Activated naive CD8-positive, alpha-beta T cell treated with anti-CD3 and anti-CD28 coated beads for 36 hours (primary cell): ENCODE measurements at regions not wholly inside any gene's neighbourhood (a gene's known extent, or its start where the extent isn't known, plus 50 kb on each side); places are given as distances from the start of the nearest gene placed in this dataset.

Experiments
- DNase-seq: peaks from one replicate; pipeline ENCODE4 v3.0.0; 2021
- H3K27ac Mint-ChIP-seq: one replicate; pipeline ENCODE4 v1.8.0; 2022; ENCODE audit warnings: mild to moderate bottlenecking, moderate library complexity, mixed read lengths
- H3K27me3 Mint-ChIP-seq: one replicate; pipeline ENCODE4 v1.8.0; 2022; ENCODE audit warnings: mild to moderate bottlenecking, mixed read lengths
- H3K36me3 Mint-ChIP-seq: one replicate; pipeline ENCODE4 v1.8.0; 2021; ENCODE audit warnings: mild to moderate bottlenecking, mixed read lengths
- H3K4me1 Mint-ChIP-seq: one replicate; pipeline ENCODE4 v1.8.0; 2021; ENCODE audit warnings: mixed read lengths
- H3K4me3 Mint-ChIP-seq: one replicate; pipeline ENCODE4 v1.8.0; 2022; ENCODE audit warnings: mild to moderate bottlenecking, moderate library complexity, mixed read lengths
- H3K9me3 Mint-ChIP-seq: one replicate; pipeline ENCODE4 v1.8.0; 2022; ENCODE audit warnings: mixed read lengths

- DNase-seq, result no peak
- no peak overlapping the region for H3K4me3 Mint-ChIP-seq
- H3K27ac Mint-ChIP-seq, result no peak overlapping the region
- H3K4me1 Mint-ChIP-seq, result no peaks in the 10 kb centered on the region
- H3K36me3 Mint-ChIP-seq, result no peaks in the 10 kb centered on the region
- peaks cover 5% of the 10 kb centered on the region for H3K9me3 Mint-ChIP-seq
- no peaks in the 10 kb centered on the region for H3K27me3 Mint-ChIP-seq
Measured at GRCh38 chr3:168395551-168395950, 299.8 kb upstream of the GOLIM4 start.

- no peak for DNase-seq
- H3K4me1 Mint-ChIP-seq, result no peaks in the 10 kb centered on the region
- H3K9me3 Mint-ChIP-seq, result peaks cover 5% of the 10 kb centered on the region
- no peaks in the 10 kb centered on the region for H3K36me3 Mint-ChIP-seq
- H3K27ac Mint-ChIP-seq, result no peak overlapping the region
- H3K27me3 Mint-ChIP-seq, result no peaks in the 10 kb centered on the region
- H3K4me3 Mint-ChIP-seq, result no peak overlapping the region
Measured at GRCh38 chr3:168394439-168394838, 298.7 kb upstream of the GOLIM4 start.

GRCh38 chr3:168386301-168386700 lies 290.6 kb upstream of the GOLIM4 start:
- Mint-ChIP-seq H3K27me3 (no peaks in the 10 kb centered on the region), H3K36me3 (no peaks in the 10 kb centered on the region), H3K27ac (no peak overlapping the region), H3K4me1 (no peaks in the 10 kb centered on the region), H3K9me3 (peaks cover 8% of the 10 kb centered on the region), H3K4me3 (no peak overlapping the region)
- no peak for DNase-seq

DNA sequence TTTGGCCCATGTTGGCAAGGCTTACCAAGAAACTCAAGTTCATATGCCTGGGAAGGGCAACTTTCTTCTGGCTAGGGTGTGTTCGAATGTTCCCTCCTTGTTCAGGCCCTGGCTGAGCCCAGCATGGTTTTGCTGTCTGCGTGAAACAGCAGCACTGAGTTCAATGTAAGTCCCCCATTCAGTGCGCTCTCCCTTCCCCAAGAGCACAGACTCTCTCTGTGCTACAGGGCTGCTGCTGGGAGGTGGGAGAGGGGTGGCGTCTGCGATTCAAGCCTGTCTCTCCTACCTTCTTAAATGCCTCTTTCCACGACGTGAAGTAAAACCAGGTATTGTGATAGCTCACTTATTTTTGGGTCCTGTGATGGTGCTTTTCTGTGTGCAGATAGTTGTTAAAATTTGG lies 289.3 kb upstream of the GOLIM4 start:
- no peaks in the 10 kb centered on the region for H3K36me3 Mint-ChIP-seq
- H3K4me3 Mint-ChIP-seq, result no peak overlapping the region
- no peak overlapping the region for H3K27ac Mint-ChIP-seq
- peaks cover 10% of the 10 kb centered on the region for H3K9me3 Mint-ChIP-seq
- DNase-seq, result no peak
- no peaks in the 10 kb centered on the region for H3K4me1 Mint-ChIP-seq
- no peaks in the 10 kb centered on the region for H3K27me3 Mint-ChIP-seq

DNA sequence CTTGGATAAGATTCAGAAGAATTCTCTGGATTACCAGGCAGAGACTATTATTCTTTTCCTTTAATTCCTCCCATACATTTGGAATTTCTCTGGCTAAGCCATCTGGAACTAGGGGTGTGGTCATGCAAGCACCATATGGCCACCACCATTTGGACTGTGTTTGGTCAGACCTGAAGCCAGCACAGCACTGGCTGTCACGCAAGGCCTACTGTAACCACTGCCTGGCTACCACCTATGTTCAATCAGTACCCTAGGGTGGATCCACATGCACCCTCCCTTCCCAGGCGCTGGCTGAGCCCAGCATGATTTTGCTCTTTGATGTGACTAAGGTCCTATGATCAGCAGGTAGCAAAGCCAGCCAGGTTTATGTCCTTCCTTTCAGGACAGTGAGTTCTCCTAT lies 287.8 kb upstream of the GOLIM4 start:
- H3K27ac Mint-ChIP-seq, result no peak overlapping the region
- DNase-seq, result no peak
- H3K36me3 Mint-ChIP-seq, result no peaks in the 10 kb centered on the region
- no peaks in the 10 kb centered on the region for H3K4me1 Mint-ChIP-seq
- H3K9me3 Mint-ChIP-seq, result peaks cover 9% of the 10 kb centered on the region
- H3K27me3 Mint-ChIP-seq, result no peaks in the 10 kb centered on the region
- H3K4me3 Mint-ChIP-seq, result no peak overlapping the region

GRCh38 chr3:168371846-168372245 lies 276.1 kb upstream of the GOLIM4 start:
- H3K36me3 Mint-ChIP-seq, result no peaks in the 10 kb centered on the region
- H3K27ac Mint-ChIP-seq, result no peak overlapping the region
- H3K4me3 Mint-ChIP-seq, result no peak overlapping the region
- no peak for DNase-seq
- no peaks in the 10 kb centered on the region for H3K4me1 Mint-ChIP-seq
- no peaks in the 10 kb centered on the region for H3K27me3 Mint-ChIP-seq
- peaks cover 2% of the 10 kb centered on the region for H3K9me3 Mint-ChIP-seq

- no peak overlapping the region for H3K4me3 Mint-ChIP-seq
- peaks cover under 1% of the 10 kb centered on the region for H3K9me3 Mint-ChIP-seq
- no peaks in the 10 kb centered on the region for H3K4me1 Mint-ChIP-seq
- H3K36me3 Mint-ChIP-seq, result no peaks in the 10 kb centered on the region
- no peaks in the 10 kb centered on the region for H3K27me3 Mint-ChIP-seq
- DNase-seq, result no peak
- H3K27ac Mint-ChIP-seq, result no peak overlapping the region
Measured at GRCh38 chr3:168364967-168365366, 269.2 kb upstream of the GOLIM4 start.

GRCh38 chr3:168362661-168363247 lies 267.0 kb upstream of the GOLIM4 start:
- Mint-ChIP-seq H3K27ac (no peak overlapping the region), H3K4me1 (no peaks in the 10 kb centered on the region), H3K27me3 (no peaks in the 10 kb centered on the region), H3K36me3 (no peaks in the 10 kb centered on the region), H3K4me3 (no peak overlapping the region), H3K9me3 (no peaks in the 10 kb centered on the region)
- no peak for DNase-seq

DNA sequence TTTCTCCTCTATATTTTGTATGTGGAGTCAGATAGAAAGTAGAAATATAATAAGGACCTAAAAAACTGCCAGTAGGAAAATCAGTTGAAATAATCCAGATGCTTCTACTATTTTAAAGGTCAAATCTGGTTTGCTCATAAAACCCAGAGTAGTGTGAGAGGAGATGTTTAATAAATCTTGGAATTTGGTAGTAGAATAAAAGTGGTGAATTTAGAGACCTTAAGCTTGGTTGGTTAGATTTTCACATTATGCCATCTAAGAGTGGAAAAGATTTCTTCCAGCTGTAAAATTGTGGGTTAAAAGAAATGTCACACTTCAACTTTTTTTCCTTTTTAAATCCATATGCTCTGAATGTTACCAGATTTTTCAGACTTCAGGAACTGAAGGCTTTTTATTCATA lies 266.4 kb upstream of the GOLIM4 start:
- H3K36me3 Mint-ChIP-seq, result no peaks in the 10 kb centered on the region
- H3K4me3 Mint-ChIP-seq, result no peak overlapping the region
- H3K9me3 Mint-ChIP-seq, result no peaks in the 10 kb centered on the region
- no peak overlapping the region for H3K27ac Mint-ChIP-seq
- no peak for DNase-seq
- H3K4me1 Mint-ChIP-seq, result no peaks in the 10 kb centered on the region
- no peaks in the 10 kb centered on the region for H3K27me3 Mint-ChIP-seq

DNA sequence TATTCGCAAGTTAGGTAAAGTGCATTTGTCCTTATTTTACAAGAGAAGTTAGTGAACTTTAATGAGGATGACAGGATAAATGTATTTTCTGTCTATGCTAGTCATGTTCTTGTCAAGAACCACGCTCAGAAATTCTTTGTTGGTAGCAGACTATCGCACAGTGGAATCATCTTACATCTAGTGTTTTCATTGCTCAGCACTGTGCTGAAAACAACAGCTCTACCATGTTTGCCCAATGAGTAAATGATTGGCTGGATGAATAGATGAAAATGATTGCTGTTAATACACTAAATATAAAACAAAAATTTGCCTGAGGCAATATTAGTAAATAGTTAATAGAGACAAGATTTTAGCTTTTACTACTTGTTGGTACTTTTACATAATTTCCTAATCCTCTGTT lies 265.3 kb upstream of the GOLIM4 start:
- H3K36me3 Mint-ChIP-seq, result no peaks in the 10 kb centered on the region
- H3K9me3 Mint-ChIP-seq, result no peaks in the 10 kb centered on the region
- H3K4me1 Mint-ChIP-seq, result no peaks in the 10 kb centered on the region
- H3K27me3 Mint-ChIP-seq, result no peaks in the 10 kb centered on the region
- DNase-seq, result no peak
- no peak overlapping the region for H3K27ac Mint-ChIP-seq
- H3K4me3 Mint-ChIP-seq, result no peak overlapping the region

DNA sequence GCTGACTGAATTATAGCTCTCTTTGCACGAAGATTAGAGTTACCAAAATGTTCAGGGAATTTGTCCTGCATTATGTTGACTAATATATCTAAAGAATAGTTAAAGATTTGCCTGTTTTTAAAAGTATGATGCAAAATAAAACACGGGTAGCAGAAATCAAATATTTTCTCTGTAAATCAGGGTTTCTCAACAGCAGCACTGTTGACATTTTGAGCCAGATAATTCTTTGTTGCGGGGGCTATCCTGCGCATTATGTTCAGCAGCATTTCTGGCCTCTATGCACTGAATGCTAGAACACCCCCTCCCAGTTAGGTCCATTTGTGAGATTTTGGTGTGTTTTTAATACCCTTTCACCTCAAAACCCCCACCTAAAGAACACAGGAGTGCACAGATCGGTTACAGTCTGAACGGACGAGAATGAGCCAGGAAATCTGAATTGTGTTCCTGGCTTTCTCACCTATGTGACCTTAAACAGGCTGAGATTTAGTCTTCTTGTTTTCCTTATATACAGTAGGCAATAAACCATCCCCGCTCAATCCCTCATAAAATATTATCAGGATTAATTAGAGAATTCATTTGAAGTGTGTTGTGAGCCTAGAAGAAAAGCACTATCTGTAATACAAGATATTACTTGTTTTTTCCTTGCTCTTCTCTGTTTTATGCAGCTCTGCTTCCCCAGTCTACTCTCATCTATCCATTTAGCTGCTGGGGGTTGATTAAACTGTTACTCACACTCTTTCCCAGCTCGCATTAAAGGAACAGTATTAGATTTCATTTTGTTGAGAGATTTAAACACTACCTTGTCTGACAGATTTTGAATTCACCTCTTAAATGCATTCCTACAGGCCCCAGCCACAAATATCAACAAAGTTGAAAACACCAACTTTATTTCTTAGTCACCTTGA lies 247.5 kb upstream of the GOLIM4 start:
- H3K4me1 Mint-ChIP-seq, result no peaks in the 10 kb centered on the region
- H3K36me3 Mint-ChIP-seq, result no peaks in the 10 kb centered on the region
- no peaks in the 10 kb centered on the region for H3K9me3 Mint-ChIP-seq
- H3K27me3 Mint-ChIP-seq, result no peaks in the 10 kb centered on the region
- no peak overlapping the region for H3K27ac Mint-ChIP-seq
- H3K4me3 Mint-ChIP-seq, result no peak overlapping the region
- DNase-seq, result no peak

- Mint-ChIP-seq H3K4me1 (no peaks in the 10 kb centered on the region), H3K9me3 (no peaks in the 10 kb centered on the region), H3K27me3 (no peaks in the 10 kb centered on the region), H3K27ac (no peak overlapping the region), H3K4me3 (no peak overlapping the region), H3K36me3 (no peaks in the 10 kb centered on the region)
- DNase-seq, result no peak
Measured at GRCh38 chr3:168341956-168342936, 246.5 kb upstream of the GOLIM4 start.

DNA sequence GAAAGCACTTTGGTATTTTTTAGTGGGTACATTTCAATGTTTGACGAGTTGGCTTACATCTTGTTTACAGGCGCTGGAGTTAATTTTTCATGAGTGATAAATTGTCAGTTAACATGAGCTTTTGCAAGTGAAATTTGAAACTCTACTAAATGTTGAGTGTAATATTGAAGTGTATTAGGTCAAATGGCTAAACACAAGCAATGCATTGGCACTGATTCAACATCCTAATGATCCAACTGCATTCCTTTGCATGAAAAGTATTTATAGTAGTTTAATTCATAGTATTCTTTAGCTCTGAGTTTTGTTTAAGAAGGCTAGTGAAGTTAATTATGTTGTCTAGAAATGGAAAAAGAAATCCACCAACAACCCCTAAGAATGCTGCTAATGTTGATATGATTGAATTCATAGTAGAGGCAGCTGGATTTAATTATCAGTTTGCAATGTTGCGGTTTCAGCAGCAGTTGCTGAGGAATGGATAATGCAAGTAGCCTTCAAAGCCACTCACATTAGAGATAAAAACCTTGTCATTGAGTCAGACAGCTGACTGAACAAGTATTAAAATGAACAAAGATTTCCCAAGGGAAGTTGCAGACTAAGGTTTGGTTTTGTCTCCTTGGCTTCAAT lies 245.6 kb upstream of the GOLIM4 start:
- Mint-ChIP-seq H3K4me3 (no peak overlapping the region), H3K4me1 (no peaks in the 10 kb centered on the region), H3K9me3 (no peaks in the 10 kb centered on the region), H3K27me3 (no peaks in the 10 kb centered on the region), H3K36me3 (no peaks in the 10 kb centered on the region), H3K27ac (no peak overlapping the region)
- no peak for DNase-seq

- no peak overlapping the region for H3K4me3 Mint-ChIP-seq
- no peak overlapping the region for H3K27ac Mint-ChIP-seq
- no peak for DNase-seq
- no peaks in the 10 kb centered on the region for H3K9me3 Mint-ChIP-seq
- H3K27me3 Mint-ChIP-seq, result no peaks in the 10 kb centered on the region
- no peaks in the 10 kb centered on the region for H3K4me1 Mint-ChIP-seq
- H3K36me3 Mint-ChIP-seq, result no peaks in the 10 kb centered on the region
Measured at GRCh38 chr3:168338161-168338560, 242.4 kb upstream of the GOLIM4 start.

DNA sequence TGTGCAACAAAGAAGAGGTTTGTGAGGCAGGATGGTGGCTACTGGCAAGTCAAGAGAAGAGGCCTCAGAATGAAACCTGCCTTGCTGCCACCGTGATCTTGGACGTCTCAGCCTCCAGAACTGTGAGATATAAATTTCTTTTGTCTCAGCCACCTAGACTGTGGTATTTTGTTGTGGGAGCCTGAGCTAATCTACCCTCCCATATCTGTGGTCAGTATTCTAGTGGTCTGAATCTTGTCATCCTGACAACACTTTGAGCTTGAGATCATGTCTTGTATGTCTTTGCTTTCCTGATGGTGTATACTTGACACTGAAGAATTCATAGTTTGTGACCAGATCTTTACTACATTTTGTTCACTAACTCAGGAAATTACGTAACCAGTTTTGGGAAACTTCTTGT lies 240.6 kb upstream of the GOLIM4 start:
- no peaks in the 10 kb centered on the region for H3K36me3 Mint-ChIP-seq
- DNase-seq, result no peak
- H3K27ac Mint-ChIP-seq, result no peak overlapping the region
- no peaks in the 10 kb centered on the region for H3K4me1 Mint-ChIP-seq
- H3K27me3 Mint-ChIP-seq, result no peaks in the 10 kb centered on the region
- no peaks in the 10 kb centered on the region for H3K9me3 Mint-ChIP-seq
- H3K4me3 Mint-ChIP-seq, result no peak overlapping the region
